NCI-H187 treated with DMSO at 0.1 percent for 48 hours (cell line): ENCODE measurements at regions not wholly inside any gene's neighbourhood (a gene's known extent, or its start where the extent isn't known, plus 50 kb on each side); places are given as distances from the start of the nearest gene placed in this dataset.

Experiments used
- DNase-seq: peaks from one replicate; lab custom pipeline; 2025; lab: John Stamatoyannopoulos, UW

GRCh38 chr5:71946343-71947030, 160.8 kb upstream of the MAP1B start:
- DNase-seq = no peak

DNA sequence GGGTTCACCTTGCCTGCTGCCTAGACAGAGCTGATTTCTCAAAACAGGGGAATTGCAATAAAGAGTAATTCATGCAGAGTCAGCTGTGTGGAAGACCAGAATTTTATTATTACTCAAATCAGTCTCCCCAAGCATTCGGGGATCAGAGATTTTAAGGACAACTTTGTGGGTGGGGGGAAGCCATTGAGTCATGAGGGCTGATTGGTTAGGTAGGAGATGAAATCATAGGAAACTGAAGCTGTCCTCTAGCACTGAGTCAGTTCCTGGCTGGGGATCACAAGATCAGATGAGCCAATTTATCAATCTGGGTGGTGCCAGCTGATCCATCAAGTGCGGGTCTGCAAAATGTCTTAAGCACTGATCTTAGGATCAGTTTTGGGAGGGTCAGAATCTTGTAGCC, 159.1 kb upstream of the MAP1B start:
- DNase-seq = no peak

DNA sequence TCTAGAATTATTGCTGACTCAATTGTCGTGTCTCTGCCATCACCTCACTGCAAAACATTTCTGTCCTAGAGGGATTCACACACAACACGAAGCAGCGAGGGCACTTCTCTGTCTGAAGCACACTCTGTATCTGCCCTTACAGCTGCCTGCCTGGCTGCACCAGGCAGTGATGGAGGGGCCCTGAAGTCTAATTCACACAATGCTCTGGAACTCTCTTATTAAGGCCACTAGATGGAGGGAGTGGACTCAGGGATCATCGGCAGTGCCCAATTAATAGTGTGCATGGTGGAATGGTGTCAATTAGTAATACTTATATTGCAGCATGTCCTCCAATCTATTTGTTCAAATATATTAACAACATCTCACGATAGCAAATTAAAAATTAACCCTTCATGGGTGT, 157.5 kb upstream of the MAP1B start:
- no peak for DNase-seq

- no peak for DNase-seq
These were observed 153.4 kb upstream of the MAP1B start for GRCh38 chr5:71953866-71954265.

DNA sequence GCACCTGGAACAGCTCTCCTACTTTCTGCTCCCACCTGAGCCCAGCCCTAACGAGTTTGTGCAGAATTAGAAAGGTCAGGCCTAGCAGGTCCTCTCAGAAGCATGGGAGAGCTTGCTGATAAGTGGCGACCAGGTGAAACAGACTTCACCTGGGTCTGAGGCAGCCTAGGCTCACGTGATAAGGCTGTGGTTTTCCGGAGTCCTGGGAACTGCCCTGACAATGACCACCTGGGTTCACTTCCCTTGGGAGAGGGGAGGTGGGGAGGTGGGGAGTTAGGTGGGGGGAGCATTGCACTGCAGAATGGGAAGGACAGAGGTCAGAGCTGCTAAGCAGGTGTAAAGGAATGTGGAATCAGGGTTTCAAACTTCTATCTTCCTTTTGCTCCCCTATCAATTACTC, 152.9 kb upstream of the MAP1B start:
- no peak for DNase-seq

DNA sequence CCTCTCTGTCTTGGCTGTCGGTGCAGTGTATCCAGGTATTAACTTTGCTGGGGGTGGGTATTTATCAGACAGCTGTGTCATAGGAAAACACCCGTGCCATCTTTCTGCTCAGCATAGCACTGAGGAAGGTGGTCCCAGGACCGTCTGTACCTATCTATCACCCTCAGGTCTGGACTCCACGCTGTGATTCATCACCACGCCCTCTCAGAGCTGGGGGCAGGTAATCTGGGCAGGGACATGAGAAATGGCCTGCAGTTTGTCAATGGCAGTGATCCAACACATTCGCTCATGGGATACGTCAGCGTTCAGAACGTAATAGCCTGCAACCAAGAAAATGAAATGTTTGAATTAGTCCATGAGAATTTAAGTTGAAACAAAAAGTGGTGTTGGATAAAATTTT, 151.6 kb upstream of the MAP1B start:
- no peak for DNase-seq

- DNase-seq = no peak
These were observed 149.9 kb upstream of the MAP1B start for GRCh38 chr5:71957292-71957898.

DNA sequence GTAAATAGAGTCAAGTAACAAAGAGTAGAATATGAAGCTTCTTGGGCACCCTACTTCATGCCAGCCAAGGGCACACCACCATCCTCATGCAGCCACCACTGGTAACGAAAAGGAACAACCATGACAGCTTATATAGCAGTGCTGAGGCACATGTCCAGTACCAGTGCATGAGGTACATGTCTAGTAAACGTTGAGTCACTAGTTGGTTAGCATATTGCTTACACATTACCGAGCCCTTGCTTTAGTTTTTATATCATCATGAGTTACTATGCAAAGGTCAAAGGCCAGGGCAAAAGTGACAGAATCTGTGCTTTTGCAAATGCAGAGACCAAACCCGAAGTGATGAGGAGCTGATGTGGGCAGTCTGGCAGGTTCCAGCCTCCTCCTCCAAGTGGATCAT, 147.1 kb upstream of the MAP1B start:
- DNase-seq = no peak

GRCh38 chr5:71961786-71962185, 145.5 kb upstream of the MAP1B start:
- no peak for DNase-seq

GRCh38 chr5:71969460-71969859, 137.8 kb upstream of the MAP1B start:
- DNase-seq = no peak

DNA sequence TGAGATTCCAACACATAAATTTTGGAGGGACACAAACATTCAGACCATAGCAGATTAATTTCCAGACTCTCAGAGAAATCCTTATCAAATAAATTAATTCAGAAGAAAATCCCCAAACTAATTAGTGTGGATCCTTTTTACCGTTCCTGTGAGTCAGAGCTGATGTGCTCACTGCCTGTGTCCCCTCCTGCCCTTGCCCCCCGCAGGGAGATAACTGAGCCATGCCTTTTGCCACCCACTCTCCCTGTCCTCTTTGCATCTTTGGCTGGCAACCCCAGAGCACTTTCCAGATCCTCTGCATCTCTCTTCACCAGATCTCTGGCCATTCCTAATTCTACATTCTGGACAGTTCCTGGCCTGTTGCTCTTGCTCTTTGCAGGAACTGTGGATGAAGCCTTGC, 135.4 kb upstream of the MAP1B start:
- no peak for DNase-seq

GRCh38 chr5:71972777-71973473, 134.3 kb upstream of the MAP1B start:
- DNase-seq = no peak

- DNase-seq = no peak
These were observed 133.7 kb upstream of the MAP1B start for GRCh38 chr5:71973563-71973962.

DNA sequence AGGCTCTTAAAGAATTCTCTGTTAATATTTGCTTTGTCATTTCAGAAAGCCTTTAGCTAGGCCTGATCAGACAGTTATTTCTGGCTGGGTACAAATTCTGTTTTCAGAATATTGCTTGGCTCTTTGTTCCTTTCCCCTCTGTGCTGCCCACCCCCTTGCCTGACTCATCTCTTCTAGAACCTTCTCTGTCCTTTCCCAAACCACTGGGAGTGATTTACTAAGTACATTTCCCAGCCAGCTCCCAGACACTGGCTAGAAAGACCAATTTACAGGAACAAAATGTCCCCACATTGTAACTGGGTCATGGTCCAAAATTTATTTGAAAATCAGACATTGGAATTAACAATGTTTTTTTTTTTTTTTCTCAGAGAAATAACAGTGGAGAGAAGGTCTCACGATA, 133.1 kb upstream of the MAP1B start:
- no peak for DNase-seq

DNA sequence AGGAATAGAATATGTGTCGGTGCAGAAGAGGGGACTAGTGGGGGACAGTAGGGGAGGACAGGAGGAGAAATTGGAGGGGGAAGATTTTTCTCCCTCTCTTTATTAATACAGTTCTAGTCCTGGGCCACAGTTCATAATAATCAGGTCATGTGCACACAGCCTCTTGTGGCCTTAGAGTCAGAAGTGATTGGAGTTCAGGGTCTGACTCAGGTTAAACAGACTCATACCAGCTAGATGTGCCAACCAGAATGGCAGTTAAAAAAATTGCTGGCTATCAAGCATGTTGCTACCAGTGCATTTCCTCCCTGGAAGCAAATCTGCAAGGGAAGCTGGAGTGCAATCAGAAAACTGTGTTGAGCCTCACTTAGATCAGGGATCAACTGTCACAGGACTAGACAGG, 132.7 kb upstream of the MAP1B start:
- no peak for DNase-seq

- DNase-seq = no peak
These were observed 130.8 kb upstream of the MAP1B start for GRCh38 chr5:71976449-71976848.

GRCh38 chr5:71977311-71977710, 130.0 kb upstream of the MAP1B start:
- DNase-seq = no peak

DNA sequence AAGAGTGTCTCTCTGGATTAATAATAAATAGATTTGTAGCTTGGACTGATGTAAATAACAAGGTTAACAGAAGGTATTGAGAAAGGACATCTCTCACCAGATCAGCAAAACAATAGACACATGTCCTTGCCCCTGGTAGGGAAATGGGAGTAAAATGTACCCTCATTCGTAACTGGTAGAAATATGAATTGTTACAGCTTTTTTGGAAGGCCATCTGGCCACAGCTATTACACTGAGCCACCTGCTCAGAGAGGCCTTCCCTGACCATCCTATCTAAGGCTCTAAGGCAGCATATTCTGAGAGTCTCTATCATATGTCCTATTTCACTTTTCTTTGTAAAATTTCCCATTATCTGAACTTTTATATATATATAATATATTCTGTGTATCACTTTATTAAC, 129.1 kb upstream of the MAP1B start:
- no peak for DNase-seq

- no peak for DNase-seq
These were observed 124.4 kb upstream of the MAP1B start for GRCh38 chr5:71982717-71983395.

- DNase-seq = no peak
These were observed 121.2 kb upstream of the MAP1B start for GRCh38 chr5:71986101-71986500.

DNA sequence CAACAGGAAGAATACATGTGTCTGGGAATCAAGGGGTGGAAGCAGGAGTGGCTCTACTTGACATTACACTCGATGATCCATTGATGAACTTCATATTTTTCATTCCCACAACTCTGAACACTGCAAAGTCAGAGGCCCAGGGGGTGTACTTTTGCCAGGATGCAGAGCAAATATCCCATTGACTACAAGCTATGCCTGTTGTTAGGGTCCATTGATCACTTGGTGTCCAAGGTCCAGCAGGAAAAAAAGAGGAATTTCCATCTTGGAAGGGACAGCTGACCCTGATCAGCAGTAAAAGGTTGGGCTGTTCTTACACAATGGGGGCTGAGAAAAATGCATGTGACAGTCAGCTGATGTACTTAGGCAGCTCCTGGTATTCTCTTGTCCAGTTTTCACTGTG, 118.5 kb upstream of the MAP1B start:
- DNase-seq = no peak

DNA sequence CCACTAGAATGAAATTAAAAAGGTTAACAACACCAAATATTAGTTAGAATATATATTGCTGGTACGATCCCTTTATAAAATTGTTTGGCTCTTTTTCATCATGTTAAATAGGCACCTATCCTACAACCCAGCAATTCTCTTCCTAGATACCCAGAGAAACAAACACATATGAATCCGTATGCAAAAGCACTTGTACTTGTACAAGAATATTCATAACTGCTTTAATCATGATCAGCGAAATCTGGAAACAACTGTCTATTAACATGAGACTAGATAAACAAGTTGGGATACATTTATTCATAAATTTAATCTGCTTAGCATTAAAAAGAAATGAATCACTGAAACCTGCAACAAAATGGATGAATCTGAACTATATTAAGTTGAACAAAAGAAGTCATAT, 113.7 kb upstream of the MAP1B start:
- no peak for DNase-seq

DNA sequence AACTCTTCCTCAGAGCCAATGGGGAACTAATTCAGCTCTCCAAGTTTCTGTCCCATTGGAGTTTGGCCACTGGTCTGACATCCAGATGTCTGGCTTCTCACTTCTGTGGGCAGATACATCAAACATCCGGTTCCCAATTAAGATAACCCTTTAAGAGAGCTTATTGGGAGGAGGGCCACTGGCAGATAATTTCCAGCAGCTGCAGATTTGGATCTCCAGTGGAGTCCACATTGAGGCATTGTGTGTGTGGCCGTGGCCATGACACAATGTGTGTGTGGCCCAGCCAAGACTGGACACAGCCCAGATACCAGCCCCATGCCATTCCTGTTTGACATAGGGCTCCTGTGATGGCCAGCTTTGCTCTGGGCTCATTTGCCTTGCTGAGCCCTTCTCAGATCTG, 110.5 kb upstream of the MAP1B start:
- no peak for DNase-seq
